OCI-M1 (cell line): ENCODE measurements at regions not wholly inside any gene's neighbourhood (a gene's known extent, or its start where the extent isn't known, plus 50 kb on each side); places are given as distances from the start of the nearest gene placed in this dataset.
"Not testable (repeated sequence)": the region's sequence is repeated elsewhere in the genome, so short reads cannot be mapped to it uniquely, and the experiment has no call there.

ENCODE experiments used
- DNase-seq: peaks from one replicate; lab custom pipeline; 2025; lab: John Stamatoyannopoulos, UW

DNA sequence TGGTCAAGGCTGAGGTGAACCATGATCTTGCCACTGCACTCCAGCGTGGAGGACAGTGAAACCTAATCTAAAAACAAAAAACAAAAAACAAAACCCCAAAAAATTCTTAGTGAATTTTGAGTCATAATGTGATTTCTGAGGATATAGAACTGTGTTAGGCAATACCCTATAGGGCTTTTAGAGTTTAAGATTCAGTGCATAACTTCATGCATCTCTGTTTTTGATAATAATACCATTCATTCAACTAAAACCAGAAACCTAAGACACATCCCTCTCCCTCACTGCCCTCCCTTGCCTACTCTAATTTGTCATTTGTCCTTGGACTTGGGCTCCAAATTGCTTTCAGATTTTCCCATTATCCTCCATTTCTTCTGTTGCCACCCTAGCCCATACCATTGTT, 405.7 kb upstream of the EDIL3 start:
- no peak for DNase-seq

DNA sequence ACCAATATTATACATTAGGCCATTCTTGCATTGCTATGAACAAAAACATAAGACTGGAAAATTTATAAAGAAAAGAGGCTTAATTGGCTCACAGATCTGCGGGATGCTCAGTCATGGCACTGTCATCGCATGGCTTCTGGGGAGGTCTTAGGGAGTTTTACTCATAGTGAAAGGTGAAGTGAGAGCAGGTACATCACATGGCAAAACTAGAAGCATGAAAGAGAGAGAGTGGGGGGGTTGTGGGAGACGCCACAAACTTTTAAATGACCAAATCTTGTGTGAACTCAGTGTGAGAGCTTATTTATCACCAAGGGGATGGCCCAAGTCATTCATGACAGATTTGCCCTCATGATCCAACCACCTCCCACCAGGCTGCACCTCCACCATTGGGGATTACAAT, 398.3 kb upstream of the EDIL3 start:
- no peak for DNase-seq

- no peak for DNase-seq
Observed at GRCh38 chr5:84779186-84779585, 394.5 kb upstream of the EDIL3 start.

- no peak for DNase-seq
Observed at GRCh38 chr5:84764227-84764626, 379.5 kb upstream of the EDIL3 start.

DNA sequence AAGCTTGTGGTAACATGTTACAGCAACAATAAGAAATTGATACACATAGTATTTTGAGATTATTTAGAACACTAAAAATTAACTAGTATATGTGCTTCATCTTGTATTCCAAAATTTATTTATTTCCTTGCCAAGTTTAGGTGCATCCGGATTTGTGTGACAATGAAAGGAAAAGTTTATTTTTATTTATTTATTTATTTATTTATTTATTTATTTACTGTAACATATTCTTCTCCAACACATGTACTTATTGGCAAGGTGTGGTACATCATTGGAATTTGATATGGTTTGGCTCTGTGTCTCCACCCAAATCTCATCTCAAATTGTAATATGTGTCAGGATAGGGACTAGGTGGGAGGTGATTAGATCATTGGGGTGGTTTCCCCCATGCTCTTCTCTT, 373.3 kb upstream of the EDIL3 start:
- no peak for DNase-seq

DNA sequence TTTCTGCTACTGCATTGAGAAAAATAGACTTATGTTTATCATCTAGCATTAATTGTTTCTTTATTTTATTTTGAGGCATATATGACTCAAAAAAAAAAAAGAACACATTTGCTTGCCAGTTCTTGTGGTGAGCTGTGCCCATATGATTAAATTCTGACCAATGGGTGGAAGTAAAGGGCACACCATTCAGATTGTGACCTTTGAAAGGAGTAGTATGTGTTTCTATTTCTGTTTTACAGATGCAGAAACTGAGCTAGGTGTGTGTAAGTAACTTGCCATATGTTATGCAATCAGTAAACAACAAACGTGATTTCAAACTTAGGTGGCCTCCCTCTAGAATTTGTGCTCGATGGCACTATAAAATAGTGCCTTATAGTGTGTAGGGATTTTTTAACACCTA, 368.1 kb upstream of the EDIL3 start:
- no peak for DNase-seq

DNA sequence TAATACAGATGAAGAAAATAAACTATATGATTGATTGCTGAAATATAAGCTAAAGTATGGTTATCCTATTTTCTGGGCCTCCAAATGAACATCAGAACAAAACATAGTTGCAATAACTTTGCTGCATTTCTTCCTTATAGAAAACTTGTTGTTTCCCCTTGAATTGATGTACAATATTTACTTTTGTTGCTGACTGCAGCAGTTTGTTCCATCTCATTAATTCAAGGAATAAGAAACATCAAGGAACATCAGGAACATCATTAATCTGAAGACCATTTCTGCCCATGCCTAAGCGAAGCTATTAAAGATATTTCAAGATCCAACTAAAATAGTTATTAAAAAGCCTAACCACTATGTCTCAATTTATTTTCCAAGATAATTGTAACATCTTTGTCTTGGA, 363.6 kb upstream of the EDIL3 start:
- no peak for DNase-seq

DNA sequence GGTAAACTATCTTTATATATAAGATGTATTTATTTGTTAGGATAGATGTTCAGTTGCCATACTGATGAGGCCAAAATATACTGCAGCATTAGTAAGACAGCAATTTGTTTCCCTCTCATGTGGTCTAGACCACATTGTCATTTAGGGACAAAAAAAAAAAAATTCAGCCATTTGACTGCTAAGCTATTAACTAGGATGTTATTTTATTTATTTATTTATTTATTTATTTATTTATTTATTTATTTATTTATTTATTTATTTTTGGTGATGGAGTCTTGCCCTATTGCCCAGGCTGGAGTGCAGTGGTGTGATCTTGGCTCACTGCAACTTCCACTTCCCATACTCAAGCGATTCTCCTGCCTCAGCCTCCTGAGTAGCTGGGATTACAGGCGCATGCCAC, 361.6 kb upstream of the EDIL3 start:
- DNase-seq: not testable (repeated sequence)

DNA sequence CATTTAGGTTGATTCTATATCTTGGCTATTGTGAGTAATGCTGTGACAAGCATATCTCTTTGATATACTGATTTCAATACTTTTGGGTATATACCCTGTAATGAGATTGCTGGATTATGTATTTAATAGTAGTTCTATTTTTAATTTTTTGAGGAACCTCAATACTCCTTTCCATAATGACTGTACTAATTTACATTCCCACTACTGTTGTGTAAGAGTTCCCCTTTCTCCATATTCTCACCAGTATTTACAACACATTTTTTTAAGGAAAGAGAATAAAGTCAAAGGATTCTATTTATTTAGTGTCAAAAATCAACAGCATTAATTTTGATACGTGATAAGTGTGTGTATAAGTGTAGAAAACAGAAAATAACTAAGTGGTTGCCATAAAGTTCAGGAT, 356.4 kb upstream of the EDIL3 start:
- no peak for DNase-seq

DNA sequence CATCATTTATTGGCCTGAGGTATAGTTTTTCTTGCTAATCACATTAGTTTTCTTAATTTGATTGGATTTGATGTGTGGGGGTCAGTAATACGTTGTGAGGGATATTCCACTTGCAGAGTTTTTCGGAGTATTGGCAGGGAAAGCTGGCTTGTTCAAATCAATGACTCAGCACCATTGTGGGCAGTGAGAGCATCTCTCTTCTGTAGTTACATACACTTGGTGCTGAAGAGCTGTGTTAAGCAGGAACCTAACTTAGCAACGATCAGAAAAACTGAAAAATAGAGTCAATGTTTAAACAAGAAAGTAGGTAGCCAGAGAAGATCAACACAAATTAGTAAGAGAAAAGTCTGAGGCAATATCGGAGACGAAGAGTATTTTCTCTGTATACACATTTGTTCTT, 344.6 kb upstream of the EDIL3 start:
- DNase-seq: peak; percentile 49

DNA sequence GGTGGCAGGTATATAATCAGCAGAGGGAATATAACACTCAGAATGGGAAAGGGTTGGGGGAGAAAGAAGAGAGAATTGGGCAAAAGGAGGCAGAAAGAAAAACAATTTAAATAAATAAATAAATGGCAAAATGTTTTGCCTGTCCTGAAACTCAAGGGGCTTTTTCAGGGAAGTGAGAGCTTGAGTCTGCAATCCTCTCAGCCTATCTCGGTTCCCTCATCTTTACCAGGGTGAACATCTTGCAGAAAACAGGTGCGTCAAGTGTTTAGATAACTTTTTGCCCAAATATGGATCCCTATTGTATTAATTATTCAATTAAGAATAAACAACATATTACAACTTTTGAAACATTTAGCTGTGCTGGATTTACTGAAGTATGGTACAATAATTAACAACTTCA, 343.0 kb upstream of the EDIL3 start:
- DNase-seq: no peak

- no peak for DNase-seq
Observed at GRCh38 chr5:84725946-84726570, 341.4 kb upstream of the EDIL3 start.

DNA sequence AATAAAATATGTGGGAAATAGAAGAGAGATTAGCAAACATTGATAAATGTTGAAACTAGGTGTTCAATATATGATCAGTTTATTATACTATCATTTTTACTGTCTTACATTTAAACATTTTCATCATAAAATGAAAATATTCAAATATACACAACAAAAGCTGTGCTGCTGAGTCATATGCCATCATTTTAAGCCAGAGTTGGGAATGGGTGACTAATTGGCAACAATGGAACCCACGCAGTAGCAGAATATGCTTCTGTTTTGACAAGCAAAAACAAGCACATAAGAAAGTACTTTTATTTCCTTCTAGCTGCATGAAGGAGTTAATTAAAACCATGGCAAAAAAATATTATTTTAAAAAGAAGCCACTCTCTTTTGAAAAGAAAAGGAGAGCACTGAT, 340.0 kb upstream of the EDIL3 start:
- no peak for DNase-seq

DNA sequence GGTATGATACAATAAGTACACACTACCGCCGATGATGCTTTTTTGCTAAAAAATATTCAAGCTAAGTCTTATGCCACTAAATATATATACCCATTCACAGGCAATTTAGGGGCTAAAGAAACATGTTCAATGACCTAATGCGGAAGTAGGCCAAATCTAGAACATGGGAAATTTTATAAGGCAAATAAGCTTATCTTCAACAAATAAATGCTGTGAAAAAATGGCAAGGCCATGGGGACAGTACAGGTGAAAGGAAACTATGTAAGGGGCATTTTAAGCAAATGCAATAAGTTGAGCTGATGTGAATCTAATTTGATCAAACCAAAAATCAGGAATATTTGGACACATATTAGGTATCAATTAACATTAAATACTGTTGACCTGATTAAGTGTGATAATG, 339.5 kb upstream of the EDIL3 start:
- DNase-seq: no peak

GRCh38 chr5:84718377-84718776, 333.7 kb upstream of the EDIL3 start:
- peak; percentile 82 for DNase-seq

DNA sequence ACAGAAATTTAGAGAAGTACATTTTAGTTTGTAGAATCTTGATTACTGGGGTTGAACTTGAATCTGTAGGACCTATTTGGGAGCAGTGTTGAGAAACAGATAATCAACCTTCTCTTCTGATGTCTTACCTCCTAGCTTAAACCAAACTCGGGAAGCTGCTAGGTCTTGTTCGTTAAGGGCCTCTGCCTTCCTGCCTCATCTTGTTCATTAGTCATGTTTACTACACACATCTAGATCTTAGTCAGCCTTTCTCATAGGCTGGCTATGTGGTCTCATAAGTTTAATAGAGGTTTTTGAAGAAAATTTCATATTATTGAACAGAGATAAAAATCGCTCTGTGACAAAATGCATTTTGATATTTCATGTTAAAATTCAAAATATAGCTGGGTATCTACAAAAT, 331.0 kb upstream of the EDIL3 start:
- DNase-seq: no peak

GRCh38 chr5:84715091-84715490, 330.4 kb upstream of the EDIL3 start:
- peak; percentile 23 for DNase-seq

DNA sequence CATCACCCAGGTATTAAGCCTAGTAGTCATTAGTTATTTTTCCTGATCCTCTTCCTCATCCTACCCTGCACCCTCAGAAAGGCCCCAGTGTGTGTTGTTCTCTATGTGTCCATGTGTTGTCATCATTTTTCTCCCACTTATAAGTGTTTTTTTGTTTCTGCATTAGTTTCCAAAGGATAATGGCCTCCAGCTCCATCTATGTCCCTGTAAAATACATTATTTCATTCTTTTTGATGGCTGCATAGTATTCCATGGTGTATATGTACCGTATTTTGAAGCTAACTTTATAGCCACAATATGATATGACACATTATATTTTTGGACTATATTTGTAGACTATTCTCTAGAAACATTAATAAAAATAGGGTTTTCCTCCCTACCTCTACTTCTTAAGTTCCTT, 324.4 kb upstream of the EDIL3 start:
- DNase-seq: no peak

DNA sequence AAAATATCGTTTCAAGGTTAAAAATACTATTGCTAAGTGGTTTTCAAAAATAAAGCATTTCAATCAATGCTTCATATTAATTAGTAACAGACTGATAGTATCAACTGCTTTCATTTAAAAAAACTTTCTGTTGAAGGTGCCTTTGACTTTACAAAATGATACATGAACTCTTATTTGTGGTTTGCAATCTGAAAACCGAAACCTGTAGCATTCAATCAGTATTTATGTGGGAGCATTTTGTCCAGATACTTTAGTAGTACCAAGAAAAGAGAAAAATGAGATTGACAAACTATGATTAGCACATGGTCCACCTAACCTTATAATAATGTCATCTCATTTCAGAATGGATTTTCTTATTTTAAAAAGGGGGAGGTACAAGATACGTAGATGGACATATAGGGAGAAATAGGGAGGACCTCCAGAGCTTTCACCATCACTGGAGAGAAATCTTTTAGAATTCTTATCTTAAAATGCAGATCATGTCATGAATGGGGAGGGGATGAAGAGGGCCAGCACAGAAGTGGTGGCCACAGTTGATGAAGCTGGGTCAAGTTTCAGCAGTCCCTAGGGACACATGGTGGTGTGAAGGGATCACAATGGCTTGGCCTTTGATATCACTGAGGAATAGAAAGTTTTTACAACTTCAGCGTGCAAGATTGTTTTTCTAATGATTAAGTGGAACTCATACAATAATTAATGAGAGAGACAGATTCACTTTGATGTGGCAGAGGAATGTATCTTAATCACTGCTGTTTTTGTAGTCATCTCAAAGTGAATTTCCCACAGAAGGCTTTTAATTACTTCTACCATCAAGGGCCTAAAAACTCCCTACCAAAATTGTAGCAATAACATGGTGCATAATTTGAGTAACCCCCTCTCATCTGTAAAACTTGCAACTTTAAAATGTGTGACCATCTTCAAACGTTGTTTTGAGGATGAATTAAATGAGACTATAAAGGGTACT, 322.3 kb upstream of the EDIL3 start:
- no peak for DNase-seq

DNA sequence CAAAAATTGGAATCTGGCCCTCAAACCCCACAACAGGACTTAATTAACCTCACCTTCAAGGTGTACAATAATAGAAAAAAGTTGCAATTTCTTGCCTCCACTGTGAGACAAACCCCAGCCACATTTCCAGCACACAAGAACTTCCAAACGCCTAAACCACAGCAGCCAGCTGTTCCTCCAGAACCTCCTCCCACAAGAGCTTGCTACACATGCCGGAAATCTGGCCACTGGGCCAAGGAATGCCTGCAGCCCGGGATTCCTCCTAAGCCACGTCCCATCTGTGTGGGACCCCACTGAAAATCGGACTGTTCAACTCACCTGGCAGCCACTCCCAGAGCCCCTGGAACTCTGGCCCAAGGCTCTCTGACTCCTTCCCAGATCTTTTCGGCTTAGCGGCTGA, 315.9 kb upstream of the EDIL3 start:
- not testable (repeated sequence) for DNase-seq

- DNase-seq: no peak
Observed at GRCh38 chr5:84696651-84697050, 312.0 kb upstream of the EDIL3 start.

GRCh38 chr5:84695330-84695729, 310.6 kb upstream of the EDIL3 start:
- DNase-seq: no peak

GRCh38 chr5:84693256-84693655, 308.6 kb upstream of the EDIL3 start:
- DNase-seq: no peak

DNA sequence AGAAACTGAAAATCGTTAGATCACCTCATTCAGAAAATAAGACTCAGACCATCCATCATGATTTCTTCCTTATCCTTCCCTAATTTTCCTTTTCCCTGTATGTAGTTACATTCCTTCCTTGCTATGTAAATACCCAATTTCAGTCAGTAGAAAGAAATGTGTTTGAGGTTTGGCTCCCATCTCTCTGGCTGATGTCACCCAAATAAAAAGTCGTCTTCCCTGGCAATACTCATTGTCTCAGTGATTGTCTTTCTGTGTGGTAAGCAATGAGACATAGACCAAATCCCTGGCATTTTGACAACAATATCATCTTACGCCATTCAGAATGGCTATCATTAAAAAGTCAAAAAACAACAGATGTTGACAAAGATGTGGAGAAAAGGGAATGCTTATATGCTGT, 303.9 kb upstream of the EDIL3 start:
- no peak for DNase-seq
